GM12864 (cell line): ENCODE measurements at regions not wholly inside any gene's neighbourhood (a gene's known extent, or its start where the extent isn't known, plus 50 kb on each side); places are given as distances from the start of the nearest gene placed in this dataset.

Source experiments
- DNase-seq: peaks from one replicate; pipeline ENCODE4 v3.0.0-alpha.2; 2011; ENCODE audit warnings: low read depth
- H3K4me3 ChIP-seq: 2 replicates; pipeline ENCODE4 v1.5.1; 2011; ENCODE audit warnings: mild to moderate bottlenecking, low read depth, low read length, control low read depth
- CTCF ChIP-seq: IDR thresholded peaks from 2 replicates; pipeline ENCODE4 v1.5.1; 2011; ENCODE audit warnings: low read depth, mild to moderate bottlenecking, moderate library complexity, low read length, control low read depth, inconsistent platforms; ENCODE audit errors: missing control alignments

- TF ChIP-seq CTCF = no peak
- DNase-seq = no peak
- H3K4me3 ChIP-seq = no peak overlapping the region
Measured at GRCh38 chr2:52431352-52431760, 1336.2 kb upstream of the CHAC2 start.

- H3K4me3 ChIP-seq = no peak overlapping the region
- TF ChIP-seq CTCF = no peak
- DNase-seq = no peak
Measured at GRCh38 chr2:52429740-52430139, 1337.9 kb upstream of the CHAC2 start.

GRCh38 chr2:52429171-52429570 lies 1338.4 kb upstream of the CHAC2 start:
- no peak overlapping the region for H3K4me3 ChIP-seq
- no peak for DNase-seq
- TF ChIP-seq CTCF = no peak

DNA sequence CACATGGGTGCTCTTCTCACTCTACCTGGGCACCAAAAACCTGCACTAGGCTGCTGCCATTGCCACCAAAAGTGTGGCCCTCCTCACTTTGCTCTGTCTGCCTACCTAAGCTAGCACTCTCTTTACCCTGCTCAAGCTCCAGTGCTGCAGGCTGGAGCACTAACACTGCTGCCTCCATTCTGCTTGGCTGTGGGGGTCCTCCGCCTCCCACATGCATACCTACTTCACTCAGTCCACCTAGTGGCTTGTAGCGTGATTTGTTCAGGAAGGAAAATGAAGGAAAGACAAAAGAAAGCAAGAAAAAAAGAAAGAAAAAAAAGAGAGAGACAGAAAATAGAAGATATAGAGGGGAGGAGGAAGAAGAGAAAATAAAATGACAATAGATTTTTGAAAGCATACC lies 1339.4 kb upstream of the CHAC2 start:
- DNase-seq = no peak
- no peak for TF ChIP-seq CTCF
- no peak overlapping the region for H3K4me3 ChIP-seq

DNA sequence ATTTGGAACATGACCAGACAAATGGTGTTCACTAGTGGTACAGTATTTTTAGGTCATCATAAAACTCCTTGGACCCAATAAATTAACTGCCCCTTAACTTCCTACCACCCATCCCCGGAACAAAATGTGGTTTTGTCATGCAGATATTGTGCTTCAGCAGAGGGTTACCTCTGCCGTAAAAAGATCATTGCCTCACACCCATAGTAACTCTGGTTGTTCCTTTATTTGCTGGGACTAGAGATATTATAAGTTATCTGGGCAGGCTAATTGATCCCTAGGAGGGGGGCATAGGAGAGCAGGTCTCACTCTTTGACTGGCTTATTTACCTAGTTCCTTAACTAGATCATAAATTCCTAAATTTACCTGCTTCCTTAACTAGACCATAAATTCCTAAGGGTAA lies 1343.9 kb upstream of the CHAC2 start:
- no peak overlapping the region for H3K4me3 ChIP-seq
- no peak for DNase-seq
- TF ChIP-seq CTCF = no peak

GRCh38 chr2:52423111-52423510 lies 1344.5 kb upstream of the CHAC2 start:
- no peak for DNase-seq
- H3K4me3 ChIP-seq = no peak overlapping the region
- TF ChIP-seq CTCF = no peak

GRCh38 chr2:52416340-52416739 lies 1351.3 kb upstream of the CHAC2 start:
- DNase-seq = no peak
- TF ChIP-seq CTCF = no peak
- no peak overlapping the region for H3K4me3 ChIP-seq
